HEK293T (cell line): ENCODE measurements at regions not wholly inside any gene's neighbourhood (a gene's known extent, or its start where the extent isn't known, plus 50 kb on each side); places are given as distances from the start of the nearest gene placed in this dataset.

Source experiments
- FOXA1 ChIP-seq: fragments of 450-650 bp; IDR thresholded peaks from 2 replicates; pipeline ENCODE4 v1.6.1; 2016; ENCODE audit warnings: mild to moderate bottlenecking
- FOXM1 ChIP-seq: fragments of 450-650 bp; IDR thresholded peaks from 2 replicates; pipeline ENCODE4 v1.6.1; 2017; ENCODE audit warnings: mild to moderate bottlenecking, borderline replicate concordance
- HDGF ChIP-seq: fragments of 450-650 bp; IDR thresholded peaks from 2 replicates; pipeline ENCODE4 v1.6.1; 2017; ENCODE audit warnings: antibody characterized with exemption, borderline replicate concordance
- L3MBTL2 ChIP-seq: fragments of 450-650 bp; conservative IDR thresholded peaks from 2 replicates; pipeline ENCODE4 v1.6.1; 2016; ENCODE audit warnings: mild to moderate bottlenecking
- LEF1 ChIP-seq: fragments of 450-650 bp; IDR thresholded peaks from 2 replicates; pipeline ENCODE4 v1.6.1; 2017; ENCODE audit warnings: mild to moderate bottlenecking, borderline replicate concordance
- SP1 ChIP-seq: fragments of 450-650 bp; IDR thresholded peaks from 2 replicates; pipeline ENCODE4 v1.6.1; 2017
- SUZ12 ChIP-seq: fragments of 450-650 bp; IDR thresholded peaks from 2 replicates; pipeline ENCODE4 v1.6.1; 2016; ENCODE audit warnings: mild to moderate bottlenecking
- TARDBP ChIP-seq: fragments of 450-650 bp; IDR thresholded peaks from 2 replicates; pipeline ENCODE4 v1.6.1; 2016
- ZNF384 ChIP-seq: fragments of 450-650 bp; IDR thresholded peaks from 2 replicates; pipeline ENCODE4 v1.6.1; 2016

DNA sequence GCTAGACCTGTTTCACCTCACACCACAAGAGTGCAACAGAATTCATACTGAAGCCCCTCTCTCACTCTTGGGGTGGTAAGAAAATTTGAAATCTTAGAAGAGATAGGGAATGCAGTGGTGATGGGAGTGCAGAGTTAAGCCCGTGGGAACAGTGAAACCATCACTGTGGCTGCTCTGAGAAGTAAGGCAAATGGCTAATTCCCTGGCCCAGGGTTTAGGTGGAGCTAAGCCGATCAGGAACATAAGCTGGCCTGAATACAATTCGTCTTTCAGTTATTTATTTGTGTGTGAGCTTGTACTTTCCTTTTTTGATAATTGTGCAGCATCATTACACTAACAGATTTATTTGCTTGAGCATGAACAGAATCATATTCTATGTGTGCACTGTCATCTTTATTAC lies 1070.6 kb downstream of the STPG2 start:
- TF ChIP-seq SUZ12 = no peak
- no peak for TF ChIP-seq HDGF
- TF ChIP-seq L3MBTL2 = no peak
- no peak for TF ChIP-seq ZNF384
- TF ChIP-seq SP1 = no peak
- TF ChIP-seq FOXA1 = no peak
- TF ChIP-seq FOXM1 = no peak
- no peak for TF ChIP-seq LEF1
- TF ChIP-seq TARDBP = no peak
